Right renal cortex interstitium (tissue), 3 donors: ENCODE measurements at regions not wholly inside any gene's neighbourhood (a gene's known extent, or its start where the extent isn't known, plus 50 kb on each side); places are given as distances from the start of the nearest gene placed in this dataset.

Experiments
- DNase-seq, 3 donors: peaks; one replicate each; pipeline ENCODE4 v3.0.0-alpha.2; 2013; ENCODE audit warnings: low read depth in 3 of 3, low spot score in 2 of 3

DNA sequence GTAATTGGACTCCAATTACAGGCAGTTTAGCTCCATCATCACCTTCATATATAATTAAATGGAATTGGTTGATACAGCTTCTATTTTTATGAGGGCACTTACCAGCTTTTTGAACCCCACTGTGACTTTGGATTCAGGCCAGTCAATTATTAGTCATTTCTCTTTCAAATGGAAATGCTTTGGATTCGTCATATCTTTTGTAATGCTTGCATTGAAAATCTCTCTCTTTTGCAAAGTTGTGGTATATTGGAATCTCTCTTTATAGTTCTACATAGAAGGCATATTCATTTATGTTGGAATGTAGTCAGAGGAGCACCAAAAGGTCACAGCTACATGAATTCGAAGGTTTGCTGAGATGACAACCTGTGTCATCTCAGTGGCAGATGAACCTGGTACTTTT lies 1074.3 kb upstream of the SLC10A2 start:
- no peak for DNase-seq

DNA sequence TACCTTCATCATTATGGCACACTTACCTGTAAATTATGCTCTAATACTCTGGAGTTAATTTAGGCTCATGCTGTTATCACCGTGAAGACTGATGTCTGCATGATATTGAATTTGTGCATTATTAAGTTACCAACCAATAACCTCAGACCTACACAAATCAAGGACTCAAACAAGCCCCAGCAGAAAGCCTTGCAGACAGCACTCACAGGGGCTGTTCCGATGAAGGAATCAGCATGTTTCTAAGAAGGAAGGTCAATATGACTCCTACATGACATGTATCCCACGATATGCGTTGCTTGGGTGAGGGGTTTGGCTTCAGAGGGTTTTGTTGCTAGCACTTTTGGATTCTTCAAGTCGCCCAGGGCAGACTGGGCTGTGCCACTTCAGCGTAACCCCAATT lies 1071.2 kb upstream of the SLC10A2 start:
- DNase-seq = no peak

DNA sequence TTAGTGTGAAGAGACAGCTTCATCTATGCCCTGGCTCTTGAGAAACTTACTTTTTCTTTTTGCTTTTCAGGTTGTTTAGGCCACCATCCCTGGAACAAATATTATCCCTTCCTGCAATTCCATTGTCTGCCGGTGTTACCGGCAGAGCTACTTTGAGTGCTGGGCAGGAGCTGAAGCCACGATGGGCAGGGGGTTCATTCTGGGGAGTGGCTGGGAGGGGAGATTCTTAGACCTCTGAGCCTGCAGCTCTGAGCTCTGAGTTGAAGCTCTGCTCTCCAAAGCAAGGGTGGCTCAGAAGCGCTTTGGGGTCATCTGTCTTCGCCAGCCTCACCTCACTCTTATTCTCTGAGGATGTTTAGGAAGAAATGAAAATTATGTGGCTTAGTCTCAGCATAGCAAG lies 1066.6 kb upstream of the SLC10A2 start:
- DNase-seq = no peak

DNA sequence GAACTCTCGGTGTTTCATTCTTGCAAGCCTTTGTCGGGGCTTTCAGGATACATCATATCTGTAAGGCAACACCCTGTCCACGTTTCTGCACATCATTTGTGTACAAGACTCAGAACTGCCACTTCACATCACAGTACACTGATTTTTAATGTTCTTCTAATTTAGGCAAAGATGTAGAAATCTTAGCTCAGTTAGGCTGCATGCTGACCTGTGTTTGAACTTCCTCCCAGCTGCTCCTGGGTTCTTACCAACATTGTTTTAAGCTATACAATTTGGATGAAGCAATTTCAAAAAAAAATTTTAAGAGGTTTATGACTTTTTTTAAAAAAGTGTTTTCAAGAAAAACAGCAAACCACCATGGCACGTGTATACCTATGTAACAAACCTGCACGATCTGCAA lies 1047.9 kb upstream of the SLC10A2 start:
- DNase-seq = no peak

DNA sequence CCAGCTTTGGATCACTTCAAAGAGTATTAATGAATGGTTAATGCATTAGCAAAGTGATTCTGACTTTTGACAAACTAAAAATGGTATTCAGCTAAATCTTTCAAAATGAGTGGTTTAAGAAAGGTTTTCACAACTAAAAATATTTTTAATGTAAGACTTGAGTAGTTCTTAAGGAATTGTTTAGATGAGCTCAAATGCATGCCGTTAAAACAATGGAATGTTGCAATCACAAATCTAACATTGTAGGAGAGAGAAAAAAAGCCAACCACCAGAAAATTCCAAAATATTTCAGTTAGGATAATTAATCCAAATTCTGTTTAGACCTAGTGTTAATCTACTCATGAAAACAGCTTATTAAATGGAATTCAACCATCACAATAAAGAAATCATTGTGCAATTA lies 1044.8 kb upstream of the SLC10A2 start:
- DNase-seq = no peak

DNA sequence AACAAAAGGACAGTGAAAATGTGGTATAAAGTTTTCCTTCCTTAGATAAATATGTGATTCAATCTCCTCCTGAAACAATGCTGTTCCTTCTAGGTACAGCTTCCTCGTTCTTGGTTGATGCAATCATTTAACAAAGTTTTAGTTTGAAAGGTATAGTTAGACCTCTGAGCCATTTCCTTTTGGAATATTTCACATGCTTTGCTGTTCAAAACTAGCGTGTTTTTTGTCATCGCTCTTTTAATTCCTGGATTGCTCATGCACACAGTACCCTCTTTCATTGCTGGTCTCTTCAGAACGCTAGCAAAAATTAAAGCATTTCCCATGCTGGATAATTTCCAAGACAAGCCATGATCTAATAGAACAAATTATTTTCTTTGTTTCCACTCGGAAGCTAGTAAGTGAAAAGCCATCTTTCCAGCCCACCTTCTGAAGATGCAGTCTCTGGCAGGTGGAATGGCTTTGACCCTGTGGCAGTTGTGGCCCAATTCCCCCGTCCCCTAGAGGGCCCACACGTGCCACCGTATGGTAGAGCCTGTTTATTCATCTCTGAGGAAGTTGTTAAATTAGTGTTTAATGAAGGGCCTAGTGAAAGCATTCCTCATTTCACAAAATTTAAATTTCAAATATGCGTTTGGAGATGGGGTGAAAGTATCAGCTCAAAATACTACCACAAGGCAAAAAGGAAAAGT lies 1040.6 kb upstream of the SLC10A2 start:
- no peak for DNase-seq

DNA sequence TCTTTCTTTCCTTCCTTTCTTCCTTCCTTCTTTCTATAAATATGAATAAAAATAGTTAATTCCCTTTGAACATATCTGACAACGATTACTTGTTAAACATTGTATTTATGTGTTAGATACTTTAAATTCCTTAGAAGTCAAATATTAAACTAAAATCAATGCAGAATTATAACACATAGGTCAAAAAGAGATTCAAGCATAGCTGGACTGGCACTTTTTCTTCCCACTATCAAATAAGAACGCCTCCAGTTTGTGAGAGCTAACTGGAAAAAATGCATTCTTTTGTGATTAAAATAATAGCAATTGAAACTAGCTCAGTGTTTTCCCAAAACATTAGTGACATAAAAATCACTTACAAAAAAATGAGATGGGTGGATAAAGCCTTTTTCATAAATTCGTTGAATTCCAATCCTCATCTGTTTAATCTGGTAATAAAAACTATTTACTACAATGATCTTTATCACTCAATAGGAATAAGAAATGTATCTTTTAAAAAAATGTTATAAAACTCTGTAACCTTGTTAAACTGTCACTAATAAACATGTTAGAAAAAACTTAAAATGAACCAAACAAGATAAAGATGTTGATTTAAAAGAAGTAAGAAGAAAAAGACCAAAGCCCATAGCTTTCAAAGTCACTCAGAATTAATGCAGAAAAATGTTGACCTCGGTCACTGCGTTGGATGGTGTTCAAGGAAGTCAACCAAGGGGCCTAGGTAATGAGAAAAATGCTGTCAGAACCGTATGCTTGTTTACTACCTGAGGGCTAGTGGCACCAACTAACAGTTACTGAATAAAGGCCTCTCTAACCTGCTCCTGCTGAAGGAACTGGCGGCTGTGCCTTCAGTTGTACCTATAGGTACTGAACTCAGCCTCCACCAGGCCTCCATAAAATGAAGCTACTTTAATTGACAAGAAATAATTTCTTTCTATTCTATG lies 1039.5 kb upstream of the SLC10A2 start:
- no peak for DNase-seq

DNA sequence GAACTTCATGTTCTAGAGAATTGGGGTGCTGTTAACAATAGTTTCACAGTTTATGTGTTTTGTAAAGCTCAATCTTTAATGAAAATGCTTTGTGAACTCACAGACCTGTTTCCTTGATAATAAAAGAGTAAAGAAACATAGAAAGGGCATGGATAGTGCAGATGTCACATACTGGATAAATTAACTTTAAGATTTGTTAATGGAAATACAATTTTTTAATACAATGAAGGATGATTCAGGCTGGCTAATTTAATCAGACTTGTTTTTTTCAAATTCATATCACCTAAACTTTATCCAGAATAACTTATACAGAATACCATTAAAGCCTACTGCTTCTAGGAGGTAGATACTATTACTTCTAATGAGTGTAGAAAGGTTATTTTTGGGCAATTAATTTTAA lies 1033.5 kb upstream of the SLC10A2 start:
- DNase-seq = no peak

DNA sequence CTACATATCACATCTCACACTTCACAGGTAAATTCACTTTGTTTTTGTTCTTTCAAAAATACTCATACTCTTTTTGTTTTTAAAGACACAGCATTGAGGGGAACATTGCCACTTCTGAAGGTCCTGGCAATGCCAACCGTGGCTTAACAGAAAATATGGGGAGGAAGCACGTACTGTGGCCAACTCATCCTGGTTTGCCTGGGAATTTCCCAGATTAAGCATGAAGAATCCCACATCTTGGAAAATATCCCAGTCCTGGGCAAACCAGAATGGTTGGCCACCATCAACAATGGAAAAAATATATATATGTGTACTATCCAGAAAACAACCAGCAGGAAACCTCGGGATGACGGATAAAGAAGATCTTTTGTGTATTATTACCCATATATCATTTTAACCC lies 1032.2 kb upstream of the SLC10A2 start:
- no peak for DNase-seq

DNA sequence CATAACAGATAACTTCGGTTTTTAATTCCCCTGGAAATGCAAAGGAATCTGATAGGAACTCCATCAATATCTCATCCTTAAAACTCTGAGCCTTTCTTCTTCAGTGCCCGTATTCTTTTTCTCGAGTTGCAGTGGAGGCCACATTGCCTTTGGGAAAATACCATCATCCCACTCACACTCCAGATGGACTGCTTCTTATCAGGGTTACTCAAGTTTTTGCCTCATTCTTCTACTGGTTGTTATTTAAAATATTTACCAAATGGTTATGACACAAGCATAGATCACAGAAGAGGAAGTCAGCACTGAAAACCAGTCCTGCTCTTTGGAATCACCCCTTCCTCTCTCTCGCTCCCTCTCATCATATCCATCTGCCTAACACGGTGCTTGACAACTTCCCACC lies 1020.5 kb upstream of the SLC10A2 start:
- DNase-seq = no peak

DNA sequence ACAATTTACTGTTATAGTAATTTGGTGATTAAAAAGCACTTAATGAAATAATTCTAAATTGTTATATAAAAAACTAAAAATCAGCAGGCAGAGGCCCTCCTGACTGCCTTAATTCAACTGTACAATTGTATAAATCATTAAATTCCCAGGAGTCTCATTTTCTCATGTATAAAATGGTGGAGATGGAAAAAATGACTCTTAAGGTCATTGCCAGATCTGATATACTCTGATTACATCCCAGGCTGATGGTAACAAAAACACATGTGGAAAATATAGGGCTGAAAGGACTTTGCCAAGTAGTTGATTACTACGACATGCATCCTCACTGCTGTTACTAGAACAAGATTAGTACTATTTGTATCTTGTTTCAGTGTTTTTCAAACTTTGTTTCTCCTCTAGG lies 1020.0 kb upstream of the SLC10A2 start:
- DNase-seq = no peak

DNA sequence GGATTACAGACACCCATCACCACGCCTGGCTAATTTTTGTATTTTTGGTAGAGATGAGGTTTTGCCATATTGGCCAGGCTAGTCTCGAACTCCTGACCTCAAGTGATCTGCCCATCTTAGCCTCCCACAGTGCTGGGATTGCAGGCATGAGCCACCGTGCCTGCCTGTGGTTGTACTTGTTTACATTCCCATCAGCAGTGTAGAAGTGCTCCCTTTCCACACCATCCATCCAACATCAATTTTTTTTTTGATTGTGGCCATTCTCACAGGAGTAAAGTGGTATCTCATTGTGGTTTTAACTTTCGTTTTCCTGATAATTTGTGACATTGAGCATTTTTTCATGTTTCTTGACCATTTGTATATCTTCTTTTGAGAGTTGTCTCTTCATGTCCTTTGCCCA lies 1019.4 kb upstream of the SLC10A2 start:
- DNase-seq = no peak

DNA sequence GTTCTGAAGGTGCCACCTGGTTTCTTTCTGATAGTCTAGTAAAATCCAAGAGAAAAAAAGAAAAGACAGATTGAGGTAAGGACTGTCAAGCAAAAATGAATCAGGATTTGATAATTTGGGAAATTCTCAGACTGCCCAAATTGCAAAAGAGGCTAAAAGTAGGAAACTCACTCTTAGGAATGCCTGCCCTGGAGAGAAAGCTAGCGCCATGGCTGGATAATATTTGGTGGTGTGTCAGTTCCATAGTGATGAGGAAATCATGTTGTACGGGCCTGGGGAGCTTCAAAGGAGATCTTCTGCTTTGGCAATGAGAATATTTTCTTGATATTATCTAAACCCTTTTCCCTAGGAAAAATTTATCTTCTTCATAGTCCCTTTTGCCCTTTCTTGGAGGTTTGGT lies 1008.1 kb upstream of the SLC10A2 start:
- DNase-seq = no peak

DNA sequence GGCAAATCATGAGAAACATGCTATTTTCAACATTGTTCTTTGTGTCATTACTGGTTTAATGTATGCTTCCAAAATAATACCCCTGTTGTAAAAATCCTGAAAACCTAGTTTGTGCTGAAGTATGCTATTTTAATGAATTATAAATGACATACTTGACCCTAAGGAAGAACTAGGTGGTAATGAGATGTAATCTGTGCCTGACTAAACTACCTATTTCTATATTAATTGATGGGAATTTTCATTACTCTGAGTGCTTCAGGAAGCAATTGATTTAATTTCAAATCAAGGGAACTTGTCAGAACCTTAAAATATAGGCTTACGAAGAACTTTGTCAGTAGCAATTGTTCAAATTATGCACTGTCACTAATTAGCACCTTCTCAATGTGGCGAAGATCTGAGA lies 1005.6 kb upstream of the SLC10A2 start:
- no peak for DNase-seq

DNA sequence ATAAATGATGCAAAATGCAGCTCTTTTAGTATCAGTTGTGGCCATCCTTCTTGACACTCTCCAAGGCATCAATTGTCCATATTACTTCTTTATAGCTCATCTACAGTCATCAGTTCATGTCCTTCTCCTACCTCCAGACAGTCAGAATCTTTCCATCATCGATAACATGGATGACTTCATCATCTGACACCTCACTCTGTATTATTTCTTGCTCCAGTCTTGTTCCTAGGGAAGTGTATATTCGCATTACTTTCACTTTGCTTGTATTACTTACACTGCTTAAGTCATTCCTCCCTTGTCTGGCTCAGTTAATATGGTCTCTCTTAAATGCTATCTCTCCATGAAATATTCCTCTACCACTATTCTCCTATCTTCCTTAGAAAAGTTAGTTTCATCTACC lies 999.1 kb upstream of the SLC10A2 start:
- DNase-seq = no peak

DNA sequence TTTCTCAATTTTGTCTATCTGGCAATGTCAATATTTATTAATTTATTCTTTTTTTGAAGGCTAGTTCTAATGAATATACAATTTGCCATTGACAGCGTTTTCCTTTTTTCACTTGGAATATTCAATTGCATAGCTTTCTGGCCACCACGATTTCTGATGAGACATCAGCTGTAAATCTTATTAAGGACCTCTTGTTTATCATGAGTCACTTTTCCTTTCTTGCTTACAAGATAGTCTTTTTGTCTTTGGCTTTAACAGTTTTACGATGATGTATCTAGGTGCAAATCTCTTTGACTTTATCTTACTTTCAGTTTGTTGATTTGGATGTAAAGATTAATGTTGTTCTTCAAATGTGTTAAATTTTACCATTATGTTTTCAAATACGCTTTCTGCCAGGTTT lies 991.6 kb upstream of the SLC10A2 start:
- DNase-seq = no peak

DNA sequence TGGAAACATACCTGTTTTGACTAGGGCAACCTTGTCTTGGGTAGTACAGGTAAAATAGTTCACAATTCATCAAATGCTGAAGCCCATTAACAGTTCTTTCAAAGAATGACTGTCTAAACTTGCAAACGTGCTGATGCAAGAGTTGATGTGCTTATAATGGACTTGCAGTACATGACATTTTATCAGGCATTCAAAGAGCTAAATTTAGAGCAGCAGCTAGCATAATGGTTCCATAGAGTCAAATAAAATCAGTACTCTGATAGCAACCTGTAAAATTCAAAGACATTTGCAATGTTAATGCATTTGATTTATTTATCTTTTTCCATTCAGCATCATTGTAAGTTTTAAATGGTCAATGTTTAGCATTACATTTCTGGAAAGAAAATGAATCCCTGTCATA lies 979.7 kb upstream of the SLC10A2 start:
- DNase-seq = no peak

DNA sequence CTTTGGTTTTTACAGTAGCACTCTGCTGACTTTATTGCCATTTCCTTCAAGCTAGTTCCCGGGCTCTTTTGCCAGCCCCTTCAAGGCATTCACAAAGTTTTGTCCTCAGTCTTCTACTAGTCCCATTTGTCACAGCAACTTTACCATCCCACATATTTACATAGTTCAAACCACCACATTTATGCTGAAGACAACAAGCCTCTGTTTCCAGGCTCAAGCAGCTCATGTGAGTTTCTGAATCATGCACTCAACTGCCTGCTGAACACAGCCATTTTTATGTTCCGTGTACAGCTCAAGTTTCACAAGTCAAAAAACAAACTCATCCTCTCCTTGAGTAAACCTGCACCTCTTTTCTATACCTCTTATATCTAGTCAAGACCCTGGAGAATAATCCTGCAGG lies 977.0 kb upstream of the SLC10A2 start:
- no peak for DNase-seq

DNA sequence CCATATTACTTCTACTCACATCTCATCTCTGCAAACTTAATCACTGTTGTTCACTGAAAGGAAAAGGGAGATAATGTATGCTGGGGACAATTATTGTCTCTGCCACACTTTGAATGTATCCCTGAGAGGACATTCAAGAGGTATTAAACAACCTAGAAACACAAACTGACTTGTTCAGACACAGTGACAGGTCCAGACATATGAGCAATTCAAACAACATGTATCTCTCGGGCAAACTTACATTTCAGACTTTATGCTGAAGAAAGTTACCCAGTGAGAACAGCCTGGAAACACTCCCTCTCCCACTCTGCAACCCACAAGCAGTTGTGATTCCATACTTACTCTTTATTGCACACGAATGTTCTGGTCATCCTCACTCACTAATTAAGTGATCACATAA lies 968.7 kb upstream of the SLC10A2 start:
- no peak for DNase-seq

DNA sequence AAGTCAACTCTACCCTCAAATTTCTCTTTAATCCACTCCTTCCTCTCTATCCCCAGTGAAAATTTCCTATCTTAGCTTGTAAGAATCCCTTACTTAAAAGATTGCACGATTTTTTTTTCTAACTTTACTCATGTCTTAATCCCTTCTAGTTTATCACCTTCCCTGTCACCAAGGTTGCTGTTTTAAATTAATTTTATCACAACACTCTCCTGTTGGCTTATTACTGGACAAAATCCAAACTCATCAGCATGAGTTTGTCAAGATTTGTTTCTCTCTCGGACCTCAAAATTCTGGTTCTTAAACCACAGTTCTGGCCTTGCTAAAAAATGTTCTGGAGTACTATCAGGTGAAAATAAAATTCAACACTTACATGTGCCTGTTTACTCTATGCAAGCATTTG lies 959.1 kb upstream of the SLC10A2 start:
- no peak for DNase-seq

DNA sequence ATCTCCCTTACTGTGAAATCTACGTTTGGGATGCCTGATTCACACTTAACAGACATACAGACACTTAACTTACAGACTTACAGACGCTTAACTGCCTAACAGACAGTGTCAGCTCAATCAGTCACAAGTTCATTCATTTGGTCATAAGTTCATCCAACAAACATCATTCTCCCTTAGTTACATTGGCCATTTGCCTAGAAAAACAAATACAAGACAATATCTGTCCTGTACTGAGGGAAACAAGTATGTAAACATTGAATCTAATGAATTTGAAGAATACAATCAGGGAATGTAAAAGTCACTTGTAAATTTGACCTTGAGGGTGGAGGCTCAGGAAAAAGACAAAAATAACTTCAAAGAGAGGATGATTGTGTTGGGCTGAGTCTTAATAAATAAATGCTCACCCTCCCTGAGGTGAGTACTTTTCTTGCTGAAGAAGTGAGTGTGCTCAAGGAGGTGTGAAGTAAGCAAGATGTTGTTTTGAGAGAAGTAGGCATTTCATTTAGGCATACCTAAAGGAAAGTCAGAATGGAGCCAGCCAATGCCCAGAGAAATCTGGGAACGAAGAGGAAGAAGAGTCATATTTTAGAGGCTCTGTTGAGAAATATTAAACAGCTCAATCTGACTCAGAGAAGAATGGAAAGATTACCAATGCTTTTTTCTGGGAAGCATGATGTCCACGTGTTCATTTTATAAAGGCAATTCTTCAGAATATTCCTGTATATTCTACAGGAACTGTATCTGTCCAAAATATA lies 958.4 kb upstream of the SLC10A2 start:
- DNase-seq = no peak
